ENCODE measurements at regions not wholly inside any gene's neighbourhood (a gene's known extent, or its start where the extent isn't known, plus 50 kb on each side); places are given as distances from the start of the nearest gene placed in this dataset.

DNA sequence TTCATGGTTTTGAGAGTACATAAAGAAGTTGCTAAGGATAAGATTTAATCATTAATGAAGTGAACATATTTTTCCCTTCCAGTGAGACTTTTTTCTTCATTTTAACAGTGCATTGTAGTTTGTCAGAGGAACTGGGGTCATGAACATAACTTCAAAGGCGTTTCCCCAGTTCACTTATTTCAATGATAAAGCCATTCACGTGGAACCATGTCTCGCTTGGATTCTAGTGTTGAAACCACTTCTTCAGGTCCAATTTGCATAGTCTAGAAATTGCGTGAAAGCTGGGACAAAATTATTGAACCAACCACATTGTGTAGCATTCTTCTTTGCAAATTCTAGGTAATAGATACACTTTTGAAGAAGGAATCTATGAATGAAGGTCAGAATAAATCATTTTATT lies 197.0 kb downstream of the CLIC5 start:
- Mint-ChIP-seq H3K4me3 (ENCODE audit: unreplicated experiment) (no peak overlapping the region), H3K4me1 (ENCODE audit: unreplicated experiment) (peaks cover 17% of the 10 kb centered on the region), H3K27me3 (ENCODE audit: unreplicated experiment) (peaks cover 6% of the 10 kb centered on the region), H3K27ac (ENCODE audit: unreplicated experiment) (no peak overlapping the region), H3K36me3 (ENCODE audit: unreplicated experiment) (no peaks in the 10 kb centered on the region), H3K9me3 (ENCODE audit: unreplicated experiment) (peaks cover 5% of the 10 kb centered on the region)
- TF ChIP-seq, protein P1, sequence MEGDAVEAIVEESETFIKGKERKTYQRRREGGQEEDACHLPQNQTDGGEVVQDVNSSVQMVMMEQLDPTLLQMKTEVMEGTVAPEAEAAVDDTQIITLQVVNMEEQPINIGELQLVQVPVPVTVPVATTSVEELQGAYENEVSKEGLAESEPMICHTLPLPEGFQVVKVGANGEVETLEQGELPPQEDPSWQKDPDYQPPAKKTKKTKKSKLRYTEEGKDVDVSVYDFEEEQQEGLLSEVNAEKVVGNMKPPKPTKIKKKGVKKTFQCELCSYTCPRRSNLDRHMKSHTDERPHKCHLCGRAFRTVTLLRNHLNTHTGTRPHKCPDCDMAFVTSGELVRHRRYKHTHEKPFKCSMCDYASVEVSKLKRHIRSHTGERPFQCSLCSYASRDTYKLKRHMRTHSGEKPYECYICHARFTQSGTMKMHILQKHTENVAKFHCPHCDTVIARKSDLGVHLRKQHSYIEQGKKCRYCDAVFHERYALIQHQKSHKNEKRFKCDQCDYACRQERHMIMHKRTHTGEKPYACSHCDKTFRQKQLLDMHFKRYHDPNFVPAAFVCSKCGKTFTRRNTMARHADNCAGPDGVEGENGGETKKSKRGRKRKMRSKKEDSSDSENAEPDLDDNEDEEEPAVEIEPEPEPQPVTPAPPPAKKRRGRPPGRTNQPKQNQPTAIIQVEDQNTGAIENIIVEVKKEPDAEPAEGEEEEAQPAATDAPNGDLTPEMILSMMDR (IDR thresholded peaks at IDR 0.05): no peak
- no peak for DNase-seq (ENCODE audit: extremely low spot score, unreplicated experiment)

DNA sequence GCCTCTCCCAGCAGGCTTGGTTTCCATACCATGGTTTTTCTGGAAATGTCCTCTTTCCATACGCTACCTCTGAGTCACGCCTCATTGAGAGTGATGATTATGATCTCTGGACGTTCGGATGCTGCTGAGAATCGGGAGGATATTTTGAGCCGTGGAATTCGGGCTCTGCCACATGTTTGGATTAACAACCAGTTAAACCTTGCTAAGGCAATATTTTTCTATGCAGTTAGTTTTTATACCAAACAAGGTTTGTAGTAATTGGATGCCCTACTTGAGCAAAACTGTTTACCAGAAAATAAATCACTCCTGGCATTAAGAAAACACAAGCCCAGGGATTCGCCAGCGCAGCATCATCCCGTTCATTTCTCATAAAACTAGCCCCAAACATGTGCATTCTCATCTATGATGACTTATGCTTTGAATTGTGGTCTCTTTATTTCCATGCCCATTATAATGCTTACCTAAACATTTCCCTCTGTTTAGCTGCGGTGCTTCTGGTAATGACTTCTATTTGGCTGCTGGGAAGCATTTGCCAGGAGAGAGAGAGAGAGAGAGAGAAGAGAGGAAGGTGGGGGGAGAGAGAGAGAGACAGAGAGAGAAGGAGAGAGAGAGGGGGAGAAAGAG lies 198.9 kb downstream of the CLIC5 start:
- Mint-ChIP-seq H3K27ac (ENCODE audit: unreplicated experiment) (no peak overlapping the region), H3K9me3 (ENCODE audit: unreplicated experiment) (peaks cover 5% of the 10 kb centered on the region), H3K4me1 (ENCODE audit: unreplicated experiment) (peaks cover 17% of the 10 kb centered on the region), H3K36me3 (ENCODE audit: unreplicated experiment) (no peaks in the 10 kb centered on the region), H3K4me3 (ENCODE audit: unreplicated experiment) (no peak overlapping the region), H3K27me3 (ENCODE audit: unreplicated experiment) (peaks cover under 1% of the 10 kb centered on the region)
- DNase-seq (ENCODE audit: extremely low spot score, unreplicated experiment): no peak
- TF ChIP-seq, protein P1 (IDR thresholded peaks at IDR 0.05): no peak

DNA sequence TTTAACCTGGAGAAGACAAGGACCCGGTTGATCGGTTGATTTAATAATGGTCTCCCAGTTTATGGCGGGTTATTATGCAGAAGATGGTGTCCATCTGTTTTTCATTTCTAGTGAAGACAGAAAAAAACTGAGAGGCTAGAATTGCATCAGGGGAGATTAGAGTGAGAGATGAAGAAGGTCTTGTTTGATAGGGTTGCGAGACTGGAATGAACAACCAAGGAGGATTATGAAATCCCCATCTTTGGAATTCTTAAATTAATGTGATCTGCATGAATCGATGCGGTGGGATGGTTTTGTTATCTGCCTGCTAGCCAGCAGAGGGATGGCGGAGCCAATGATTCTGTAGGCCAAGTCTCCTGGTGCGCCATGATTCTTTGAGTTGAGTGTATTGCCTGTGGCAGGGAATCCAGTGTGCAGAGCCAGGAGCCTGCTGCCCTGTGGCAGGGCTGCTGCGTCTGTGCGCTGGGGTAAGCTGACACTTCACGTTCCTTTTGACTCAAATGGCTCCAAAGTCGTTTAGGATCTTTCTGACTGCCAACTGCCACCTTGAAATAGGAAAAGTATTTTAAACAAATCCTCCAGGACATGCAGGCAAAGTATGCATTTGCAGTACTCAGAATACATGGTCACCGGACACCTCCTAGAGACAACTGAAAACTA lies 200.1 kb downstream of the CLIC5 start:
- peak overlapping the region; percentile 6 for H3K27ac Mint-ChIP-seq (ENCODE audit: unreplicated experiment)
- H3K9me3 Mint-ChIP-seq (ENCODE audit: unreplicated experiment): peaks cover 5% of the 10 kb centered on the region
- H3K36me3 Mint-ChIP-seq (ENCODE audit: unreplicated experiment): no peaks in the 10 kb centered on the region
- peaks cover 17% of the 10 kb centered on the region for H3K4me1 Mint-ChIP-seq (ENCODE audit: unreplicated experiment)
- DNase-seq (ENCODE audit: extremely low spot score, unreplicated experiment): no peak
- TF ChIP-seq, protein P1 (IDR thresholded peaks at IDR 0.05): no peak
- H3K27me3 Mint-ChIP-seq (ENCODE audit: unreplicated experiment): no peaks in the 10 kb centered on the region
- peak overlapping the region; percentile 38 for H3K4me3 Mint-ChIP-seq (ENCODE audit: unreplicated experiment)

DNA sequence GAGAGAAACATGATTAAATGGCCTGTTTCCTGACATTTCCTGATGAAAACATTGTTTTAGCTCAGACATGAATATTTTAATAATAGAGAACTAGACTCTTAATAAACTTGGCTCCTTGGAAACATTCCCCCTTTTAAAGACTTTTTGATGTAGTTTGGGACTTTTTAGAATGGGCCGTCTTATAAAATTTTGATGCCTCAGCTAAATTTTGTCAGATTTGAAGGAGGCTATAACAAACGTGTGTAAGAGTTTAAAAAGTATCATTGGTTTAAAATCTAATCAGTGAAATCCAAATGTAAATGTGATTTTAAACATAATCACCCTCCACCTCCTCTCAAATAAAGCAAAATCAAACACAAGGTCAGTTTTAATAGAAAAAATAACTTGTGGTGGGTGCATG lies 200.9 kb downstream of the CLIC5 start:
- H3K4me3 Mint-ChIP-seq (ENCODE audit: unreplicated experiment): no peak overlapping the region
- peaks cover 5% of the 10 kb centered on the region for H3K9me3 Mint-ChIP-seq (ENCODE audit: unreplicated experiment)
- H3K27me3 Mint-ChIP-seq (ENCODE audit: unreplicated experiment): no peaks in the 10 kb centered on the region
- peaks cover 17% of the 10 kb centered on the region for H3K4me1 Mint-ChIP-seq (ENCODE audit: unreplicated experiment)
- DNase-seq (ENCODE audit: extremely low spot score, unreplicated experiment): no peak
- no peaks in the 10 kb centered on the region for H3K36me3 Mint-ChIP-seq (ENCODE audit: unreplicated experiment)
- H3K27ac Mint-ChIP-seq (ENCODE audit: unreplicated experiment): no peak overlapping the region
- TF ChIP-seq, protein P1 (IDR thresholded peaks at IDR 0.05): no peak

DNA sequence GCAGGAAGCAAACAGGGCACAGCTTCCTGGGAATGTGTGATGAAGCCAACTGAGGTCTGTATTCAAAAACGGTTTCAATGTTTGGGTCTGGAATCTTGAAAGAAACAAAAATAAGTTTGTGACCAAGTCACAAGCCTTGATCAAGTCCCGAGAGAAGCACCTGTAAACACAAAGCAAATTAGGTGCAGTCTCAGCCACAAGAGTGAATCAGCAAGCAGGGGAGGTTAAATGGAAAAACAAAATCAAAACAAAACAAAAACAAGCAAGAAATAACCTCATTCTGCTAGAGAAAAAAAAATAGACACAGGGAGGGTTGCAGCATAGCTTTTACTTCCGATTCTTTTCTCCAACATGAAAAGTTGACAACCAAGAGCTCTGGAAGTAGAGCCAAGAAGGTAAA lies 201.7 kb downstream of the CLIC5 start:
- no peak overlapping the region for H3K4me3 Mint-ChIP-seq (ENCODE audit: unreplicated experiment)
- peaks cover 5% of the 10 kb centered on the region for H3K9me3 Mint-ChIP-seq (ENCODE audit: unreplicated experiment)
- no peaks in the 10 kb centered on the region for H3K36me3 Mint-ChIP-seq (ENCODE audit: unreplicated experiment)
- no peak for DNase-seq (ENCODE audit: extremely low spot score, unreplicated experiment)
- peaks cover 17% of the 10 kb centered on the region for H3K4me1 Mint-ChIP-seq (ENCODE audit: unreplicated experiment)
- H3K27me3 Mint-ChIP-seq (ENCODE audit: unreplicated experiment): no peaks in the 10 kb centered on the region
- no peak overlapping the region for H3K27ac Mint-ChIP-seq (ENCODE audit: unreplicated experiment)
- TF ChIP-seq, protein P1 (IDR thresholded peaks at IDR 0.05): no peak

Measured in osteocyte (in vitro differentiated cells).